ENCODE measurements at regions not wholly inside any gene's neighbourhood (a gene's known extent, or its start where the extent isn't known, plus 50 kb on each side); places are given as distances from the start of the nearest gene placed in this dataset.

GRCh38 chr3:55413236-55413635, 73.9 kb downstream of the WNT5A start:
- in situ Hi-C loops (cut with HindIII; ENCODE audit: low sequenced_read_pairs) = no loop called here
- no peak overlapping the region for H3K4me3 ChIP-seq (ENCODE audit: low read depth, low read length)
- no peak for DNase-seq (ENCODE audit: low read depth)
- TF ChIP-seq, protein P1, sequence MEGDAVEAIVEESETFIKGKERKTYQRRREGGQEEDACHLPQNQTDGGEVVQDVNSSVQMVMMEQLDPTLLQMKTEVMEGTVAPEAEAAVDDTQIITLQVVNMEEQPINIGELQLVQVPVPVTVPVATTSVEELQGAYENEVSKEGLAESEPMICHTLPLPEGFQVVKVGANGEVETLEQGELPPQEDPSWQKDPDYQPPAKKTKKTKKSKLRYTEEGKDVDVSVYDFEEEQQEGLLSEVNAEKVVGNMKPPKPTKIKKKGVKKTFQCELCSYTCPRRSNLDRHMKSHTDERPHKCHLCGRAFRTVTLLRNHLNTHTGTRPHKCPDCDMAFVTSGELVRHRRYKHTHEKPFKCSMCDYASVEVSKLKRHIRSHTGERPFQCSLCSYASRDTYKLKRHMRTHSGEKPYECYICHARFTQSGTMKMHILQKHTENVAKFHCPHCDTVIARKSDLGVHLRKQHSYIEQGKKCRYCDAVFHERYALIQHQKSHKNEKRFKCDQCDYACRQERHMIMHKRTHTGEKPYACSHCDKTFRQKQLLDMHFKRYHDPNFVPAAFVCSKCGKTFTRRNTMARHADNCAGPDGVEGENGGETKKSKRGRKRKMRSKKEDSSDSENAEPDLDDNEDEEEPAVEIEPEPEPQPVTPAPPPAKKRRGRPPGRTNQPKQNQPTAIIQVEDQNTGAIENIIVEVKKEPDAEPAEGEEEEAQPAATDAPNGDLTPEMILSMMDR (IDR thresholded peaks at IDR 0.05; ENCODE audit: low read depth, low read length, missing control alignments) = no peak

DNA sequence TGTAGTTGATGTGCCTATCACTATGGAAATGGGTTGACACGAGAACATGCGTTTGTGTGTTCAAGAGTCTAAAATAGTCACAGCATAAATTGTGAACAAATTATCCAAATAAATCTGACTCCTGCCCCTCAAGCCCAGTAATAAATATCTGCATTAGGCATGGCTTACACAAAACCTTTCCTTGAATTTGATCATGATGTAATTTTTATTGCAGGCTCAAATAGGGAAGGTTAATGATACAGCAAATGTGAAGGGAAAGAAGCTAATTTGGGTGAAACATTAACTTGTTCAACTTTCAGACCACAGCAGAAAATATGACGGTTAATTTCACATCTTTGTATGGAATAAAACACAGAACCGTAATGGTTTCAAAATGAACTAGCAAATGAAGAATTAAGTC, 74.6 kb downstream of the WNT5A start:
- no peak overlapping the region for H3K4me3 ChIP-seq (ENCODE audit: low read depth, low read length)
- TF ChIP-seq, protein P1 (IDR thresholded peaks at IDR 0.05; ENCODE audit: low read depth, low read length, missing control alignments) = no peak
- in situ Hi-C loops (cut with HindIII; ENCODE audit: low sequenced_read_pairs) = no loop called here
- DNase-seq (ENCODE audit: low read depth) = no peak

- DNase-seq (ENCODE audit: low read depth) = no peak
- in situ Hi-C loops (cut with HindIII; ENCODE audit: low sequenced_read_pairs) = no loop called here
- TF ChIP-seq, protein P1 (IDR thresholded peaks at IDR 0.05; ENCODE audit: low read depth, low read length, missing control alignments) = no peak
- no peak overlapping the region for H3K4me3 ChIP-seq (ENCODE audit: low read depth, low read length)
These were observed 77.3 kb downstream of the WNT5A start for GRCh38 chr3:55409806-55410205.

GRCh38 chr3:55408193-55408826, 78.8 kb downstream of the WNT5A start:
- in situ Hi-C loops (cut with HindIII; ENCODE audit: low sequenced_read_pairs) = no loop called here
- no peak overlapping the region for H3K4me3 ChIP-seq (ENCODE audit: low read depth, low read length)
- no peak for DNase-seq (ENCODE audit: low read depth)
- TF ChIP-seq, protein P1 (IDR thresholded peaks at IDR 0.05; ENCODE audit: low read depth, low read length, missing control alignments) = no peak

GRCh38 chr3:55407426-55407820, 79.7 kb downstream of the WNT5A start:
- in situ Hi-C loops (cut with HindIII; ENCODE audit: low sequenced_read_pairs) = no loop called here
- TF ChIP-seq, protein P1 (IDR thresholded peaks at IDR 0.05; ENCODE audit: low read depth, low read length, missing control alignments) = no peak
- no peak overlapping the region for H3K4me3 ChIP-seq (ENCODE audit: low read depth, low read length)
- DNase-seq (ENCODE audit: low read depth) = no peak

- TF ChIP-seq, protein P1 (IDR thresholded peaks at IDR 0.05; ENCODE audit: low read depth, low read length, missing control alignments) = no peak
- in situ Hi-C loops (cut with HindIII; ENCODE audit: low sequenced_read_pairs) = no loop called here
- H3K4me3 ChIP-seq (ENCODE audit: low read depth, low read length) = no peak overlapping the region
- DNase-seq (ENCODE audit: low read depth) = no peak
These were observed 80.2 kb downstream of the WNT5A start for GRCh38 chr3:55406696-55407425.
